ENCODE measurements at regions not wholly inside any gene's neighbourhood (a gene's known extent, or its start where the extent isn't known, plus 50 kb on each side); places are given as distances from the start of the nearest gene placed in this dataset.

DNA sequence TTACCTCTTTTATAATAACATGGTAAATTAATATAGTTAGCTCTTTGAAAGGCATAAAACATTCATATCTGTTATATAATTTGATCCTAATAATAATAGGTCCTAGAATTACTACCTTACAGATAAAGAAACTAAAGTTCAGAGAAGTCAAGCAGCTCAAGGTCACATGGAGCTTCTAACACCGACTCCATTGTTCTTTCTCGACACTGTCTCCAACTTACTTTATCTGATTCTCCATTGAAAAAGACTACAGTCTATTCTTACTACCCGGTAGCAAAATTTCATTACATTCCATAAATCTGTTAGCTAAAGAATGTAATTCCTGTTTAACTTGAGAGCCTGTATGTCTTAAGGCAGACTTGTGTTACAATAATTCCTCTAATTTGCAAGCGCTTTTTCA is 96.3 kb upstream of the TMEM161B start:
- ChIA-PET SMC1A (ENCODE audit: uncharacterized antibody, unreplicated experiment) (interaction anchor here (0.8 kb wide), 2 partner anchors 17 to 22 kb away, joined by 3 read pairs; no protein-coding TSS in a partner anchor), CTCF (interaction anchor here (0.7 to 1.2 kb wide), 2 partner anchors 35 to 583 kb away, joined by 3 to 4 read pairs; no protein-coding TSS in a partner anchor), RAD21 (ENCODE audit: unreplicated experiment) (no interaction called here), POLR2A (no interaction called here)
- Histone ChIP-seq H3K4me1 (ENCODE audit: control insufficient read depth, insufficient read depth, low read length) (no peaks in the 10 kb centered on the region), H2AFZ (ENCODE audit: control insufficient read depth, low read depth, low read length) (no peak overlapping the region), H3K4me2 (ENCODE audit: control insufficient read depth, insufficient read depth) (no peak overlapping the region), H3K27ac (ENCODE audit: control insufficient read depth, insufficient read depth) (no peak overlapping the region), H3K9ac (ENCODE audit: control insufficient read depth, insufficient read depth, low read length) (no peak overlapping the region), H3K79me2 (ENCODE audit: control insufficient read depth, insufficient read depth, low read length) (no peaks in the 10 kb centered on the region), H3K9me3 (replicated peaks; ENCODE audit: control insufficient read depth, insufficient read depth, low read length) (no peaks in the 10 kb centered on the region), H3K4me3 (no peak overlapping the region), H3K36me3 (ENCODE audit: control insufficient read depth in 2 of 2, insufficient read depth in 2 of 2, low read length in 1 of 2) (no peaks in the 10 kb centered on the region), H3K27me3 (replicated peaks in 1 of 2; ENCODE audit: control insufficient read depth in 2 of 2, insufficient read depth in 2 of 2, low read length in 1 of 2) (no peaks in the 10 kb centered on the region), H4K20me1 (ENCODE audit: control insufficient read depth, insufficient read depth) (no peaks in the 10 kb centered on the region)
- WGBS (ENCODE audit: insufficient coverage, insufficient replicate concordance, low lambda C conversion rate, missing lambda C conversion rate) = 73% methylated on average over 4 of the region's 4 CpGs
- no peak for DNase-seq (ENCODE audit: low read depth, low spot score)
- in situ Hi-C loops (cut with MboI) (no loop called here), intact Hi-C loops (cut with micrococcal nuclease; ENCODE audit: unreplicated experiment) (no loop called here)
- ATAC-seq = no peak
- no TSS peak for BruUV-seq (replicated peaks)
- TF ChIP-seq SUZ12 (IDR thresholded peaks at IDR 0.05; ENCODE audit: unreplicated experiment) = no peak
- FAIRE-seq = no peak

DNA sequence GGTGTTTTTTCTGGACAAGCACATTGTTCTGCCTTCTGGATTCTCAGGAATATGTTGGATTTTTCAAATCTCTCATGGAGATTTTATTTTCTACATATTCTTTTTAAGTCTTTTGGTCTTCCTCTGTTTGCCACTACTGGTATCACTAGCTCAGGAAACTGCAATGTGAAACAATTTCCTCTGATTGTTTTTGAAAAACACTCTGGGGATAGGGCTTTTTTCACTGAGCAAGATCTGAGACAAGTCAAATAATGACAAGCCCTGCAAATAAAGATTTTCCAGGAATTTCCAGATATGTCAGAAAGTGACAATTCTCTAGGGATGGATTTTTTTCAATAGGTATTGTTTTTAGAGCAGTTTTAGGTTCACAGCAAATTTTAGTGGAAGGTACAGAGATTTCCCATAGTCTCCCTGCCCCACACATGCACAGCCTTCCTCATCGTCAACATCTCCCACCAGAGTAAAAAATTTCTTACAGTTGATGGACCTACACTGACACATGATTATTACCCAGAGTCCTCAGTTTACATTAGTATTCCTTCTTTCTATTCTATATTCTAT is 86.9 kb upstream of the TMEM161B start:
- WGBS (ENCODE audit: insufficient coverage, insufficient replicate concordance, low lambda C conversion rate, missing lambda C conversion rate) = 55% methylated on average over 1 of the region's 1 CpG
- no peak for TF ChIP-seq ESRRA (IDR thresholded peaks at IDR 0.05; ENCODE audit: low read length)

More for the DNA sequence above, 86.9 kb upstream of the TMEM161B start:
- ATAC-seq (no peak), DNase-seq (ENCODE audit: low read depth, low spot score) (no peak), FAIRE-seq (no peak)
- Histone ChIP-seq H3K4me2 (ENCODE audit: control insufficient read depth, insufficient read depth) (no peak overlapping the region), H3K9me3 (replicated peaks; ENCODE audit: control insufficient read depth, insufficient read depth, low read length) (no peaks in the 10 kb centered on the region), H2AFZ (ENCODE audit: control insufficient read depth, low read depth, low read length) (no peak overlapping the region), H3K27ac (ENCODE audit: control insufficient read depth, insufficient read depth) (no peak overlapping the region), H3K4me3 (no peak overlapping the region), H3K9ac (ENCODE audit: control insufficient read depth, insufficient read depth, low read length) (no peak overlapping the region), H3K27me3 (replicated peaks in 1 of 2; ENCODE audit: control insufficient read depth in 2 of 2, insufficient read depth in 2 of 2, low read length in 1 of 2) (no peaks in the 10 kb centered on the region), H4K20me1 (ENCODE audit: control insufficient read depth, insufficient read depth) (no peaks in the 10 kb centered on the region), H3K79me2 (ENCODE audit: control insufficient read depth, insufficient read depth, low read length) (no peaks in the 10 kb centered on the region), H3K4me1 (ENCODE audit: control insufficient read depth, insufficient read depth, low read length) (no peaks in the 10 kb centered on the region), H3K36me3 (ENCODE audit: control insufficient read depth in 2 of 2, insufficient read depth in 2 of 2, low read length in 1 of 2) (no peaks in the 10 kb centered on the region)
- CTCF ChIA-PET = no interaction called here
- in situ Hi-C loops (cut with MboI) (no loop called here), intact Hi-C loops (cut with micrococcal nuclease; ENCODE audit: unreplicated experiment) (no loop called here)
- POLR2A ChIA-PET = no interaction called here
- no TSS peak for BruUV-seq (replicated peaks)
- RAD21 ChIA-PET (ENCODE audit: unreplicated experiment) = no interaction called here
- SMC1A ChIA-PET (ENCODE audit: uncharacterized antibody, unreplicated experiment) = no interaction called here

Measured in GM12878 (cell line).